LHCN-M2 (cell line): ENCODE measurements at regions not wholly inside any gene's neighbourhood (a gene's known extent, or its start where the extent isn't known, plus 50 kb on each side); places are given as distances from the start of the nearest gene placed in this dataset.

Experiments
- DNase-seq: peaks from one replicate; pipeline ENCODE4 v3.0.0-alpha.2; 2012; ENCODE audit warnings: low read depth

- no peak for DNase-seq
Measured at GRCh38 chr5:158164296-158165047, 305.5 kb upstream of the CLINT1 start.

DNA sequence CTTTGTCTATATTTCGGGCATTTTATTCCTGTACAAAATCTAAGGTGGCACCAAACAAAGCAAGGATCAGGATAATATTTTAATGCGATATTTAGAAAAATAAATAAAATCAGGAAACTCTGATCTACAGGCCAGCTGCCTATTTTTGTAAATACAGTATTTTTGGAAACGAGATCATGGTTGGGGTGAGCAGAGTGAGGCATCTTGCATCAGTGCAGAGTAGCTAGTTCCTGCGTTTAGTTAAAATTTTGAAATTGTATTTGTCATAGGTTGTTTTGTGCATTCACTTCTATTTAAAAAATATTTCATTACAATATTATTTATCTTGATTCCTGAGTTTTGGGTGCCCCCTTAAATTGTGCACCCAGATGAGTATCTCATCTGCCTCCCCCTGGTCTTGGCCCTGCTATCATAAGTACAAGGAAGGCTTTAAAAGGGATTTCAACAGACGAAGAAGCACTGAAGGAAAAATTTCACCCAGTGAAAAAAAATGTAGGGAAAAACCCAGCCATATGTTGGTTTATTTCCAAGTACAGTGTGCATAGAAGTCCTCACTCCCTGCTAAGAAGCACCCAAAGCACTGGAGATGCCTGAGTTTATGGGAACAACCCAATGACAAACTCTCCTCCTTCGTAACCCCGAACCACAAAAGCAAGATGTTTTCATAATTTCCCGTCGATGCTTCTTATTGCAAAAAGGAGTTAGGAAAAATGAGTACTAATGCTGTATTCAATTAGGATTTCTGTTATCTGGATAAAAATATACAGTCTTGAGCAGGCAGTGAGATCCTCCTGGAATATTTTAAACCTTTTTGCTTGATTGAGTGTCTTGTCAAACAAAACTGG, 304.7 kb upstream of the CLINT1 start:
- no peak for DNase-seq

- DNase-seq: no peak
Measured at GRCh38 chr5:158162479-158163034, 303.6 kb upstream of the CLINT1 start.

- DNase-seq: no peak
Measured at GRCh38 chr5:158162026-158162425, 303.1 kb upstream of the CLINT1 start.

DNA sequence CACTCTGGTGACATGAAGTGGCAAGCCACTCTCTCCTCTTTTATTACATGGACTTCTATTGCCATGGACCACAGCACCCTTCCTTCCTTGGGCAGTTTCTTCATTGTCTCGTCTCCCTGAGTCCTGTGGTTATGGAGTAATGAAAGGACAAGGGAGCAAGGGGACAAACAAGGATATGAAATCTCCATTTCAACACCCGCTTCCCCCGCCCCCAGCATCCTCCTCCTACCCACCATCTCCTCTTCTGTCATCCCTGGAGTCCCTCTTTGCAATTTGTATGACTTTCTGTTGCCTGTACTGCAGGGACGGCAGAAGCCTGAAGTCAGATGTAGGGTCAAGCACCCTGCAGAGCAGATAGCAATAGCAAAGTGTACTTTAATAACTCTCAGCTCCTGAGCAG, 300.7 kb upstream of the CLINT1 start:
- DNase-seq: no peak

DNA sequence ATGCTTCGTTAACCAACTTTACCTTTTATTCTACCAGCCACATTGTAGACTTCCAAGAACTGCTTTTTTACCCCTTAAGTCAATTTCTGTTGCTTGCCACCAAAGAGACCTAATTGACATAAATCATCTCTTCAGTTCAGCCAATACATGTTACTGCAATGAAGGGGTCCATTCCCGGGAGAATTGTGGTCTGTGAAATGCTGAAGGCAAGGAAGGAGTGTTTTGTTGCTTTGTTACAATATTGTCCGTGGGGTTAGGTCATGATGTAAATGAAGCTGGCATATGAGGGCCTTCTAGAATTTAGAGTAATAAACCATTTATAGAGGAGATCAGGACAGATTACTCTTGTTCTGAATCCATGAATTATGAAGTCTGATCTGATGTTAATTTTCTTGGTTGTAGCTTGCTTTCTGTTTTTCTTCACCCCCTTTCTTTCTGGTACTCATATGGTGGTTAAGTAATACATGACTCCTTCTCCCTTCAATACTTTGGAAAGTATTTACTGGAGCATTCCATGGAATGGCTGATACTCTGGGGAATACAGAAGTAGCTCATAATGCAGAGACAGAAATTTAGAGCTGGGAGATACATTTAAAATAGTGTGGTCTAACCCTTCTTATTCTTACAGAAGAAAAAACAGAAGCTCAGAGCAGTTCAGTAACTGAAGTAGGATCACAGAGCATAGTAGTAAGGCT, 297.0 kb upstream of the CLINT1 start:
- DNase-seq: no peak

- DNase-seq: no peak
Measured at GRCh38 chr5:158155067-158155466, 296.1 kb upstream of the CLINT1 start.

- peak; percentile 52 for DNase-seq
Measured at GRCh38 chr5:158154226-158155005, 295.5 kb upstream of the CLINT1 start.

- DNase-seq: no peak
Measured at GRCh38 chr5:158153508-158153907, 294.6 kb upstream of the CLINT1 start.

DNA sequence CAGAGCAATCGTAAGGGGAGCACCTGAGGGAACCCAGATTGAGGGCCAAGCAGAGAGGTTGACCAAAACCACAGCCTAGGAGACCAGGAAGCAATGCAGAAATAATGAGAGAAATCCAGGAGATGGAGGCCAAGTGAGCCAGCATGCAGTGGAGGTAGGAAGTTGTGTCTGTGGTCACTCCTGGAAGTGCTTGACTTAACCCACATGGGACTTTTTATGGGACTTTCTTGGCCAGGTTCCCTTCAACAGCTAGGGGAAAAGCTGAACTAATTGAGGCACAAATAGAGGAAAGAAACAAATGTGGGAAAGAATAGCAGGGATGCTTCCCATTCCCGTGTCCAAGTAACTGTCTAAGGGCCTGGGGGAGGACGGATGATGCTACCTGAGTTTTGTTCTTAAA, 293.2 kb upstream of the CLINT1 start:
- no peak for DNase-seq

GRCh38 chr5:158147227-158147626, 288.3 kb upstream of the CLINT1 start:
- no peak for DNase-seq

DNA sequence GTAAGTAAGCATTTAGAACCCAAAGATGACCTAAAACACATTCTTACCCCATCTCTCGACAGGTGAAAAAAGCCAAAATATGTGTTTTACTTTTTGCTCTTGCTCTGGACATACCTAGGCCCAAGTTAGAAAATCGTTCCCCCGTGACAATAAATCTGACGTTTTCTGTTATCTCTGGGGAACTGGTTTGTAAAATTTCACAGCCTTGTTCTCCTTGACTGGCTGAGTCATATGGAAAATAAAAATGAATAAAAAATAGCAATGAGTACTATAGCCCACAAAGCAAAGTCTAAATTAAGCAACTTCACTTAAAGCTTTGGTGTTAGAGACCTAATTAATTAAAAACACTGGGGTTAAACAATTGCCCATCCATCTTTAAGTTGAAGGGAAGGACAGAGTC, 286.9 kb upstream of the CLINT1 start:
- DNase-seq: no peak

DNA sequence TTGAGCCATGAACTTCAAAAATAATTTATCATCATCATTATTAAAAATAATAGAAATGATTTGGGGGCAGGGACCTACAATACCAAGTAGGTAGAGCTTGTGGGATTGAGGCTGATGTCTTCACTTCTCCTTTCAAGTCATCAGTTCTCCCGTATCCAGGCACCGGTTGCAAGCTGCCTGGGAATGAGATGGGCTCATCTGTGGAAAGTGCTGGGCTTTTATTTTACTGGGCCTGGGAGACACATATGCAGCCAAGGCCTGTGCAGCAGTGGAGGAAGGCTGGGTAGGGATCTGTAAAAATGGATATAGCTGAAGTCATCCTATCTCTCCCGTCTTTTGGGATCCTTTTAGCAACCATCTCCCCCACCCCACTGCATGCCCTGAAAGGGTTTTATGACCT, 284.1 kb upstream of the CLINT1 start:
- no peak for DNase-seq

DNA sequence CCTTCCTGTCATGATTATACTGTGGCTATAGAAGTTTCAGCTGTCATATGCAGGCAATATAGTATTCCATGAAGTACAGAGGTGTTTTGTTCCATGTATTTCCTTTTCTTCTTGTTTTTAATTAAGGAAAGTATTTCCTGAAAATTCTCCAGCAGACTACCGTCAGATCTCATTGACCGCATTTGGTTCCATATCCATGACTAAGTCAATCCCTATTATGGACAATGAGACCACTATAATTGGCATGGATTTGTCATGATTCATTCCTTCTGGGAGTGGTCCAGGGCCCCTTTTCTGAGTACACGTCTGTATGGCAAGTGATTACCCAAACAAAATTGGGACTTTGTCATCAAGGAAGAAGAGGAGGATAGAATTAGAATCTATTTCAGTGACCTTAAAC, 283.2 kb upstream of the CLINT1 start:
- DNase-seq: no peak

DNA sequence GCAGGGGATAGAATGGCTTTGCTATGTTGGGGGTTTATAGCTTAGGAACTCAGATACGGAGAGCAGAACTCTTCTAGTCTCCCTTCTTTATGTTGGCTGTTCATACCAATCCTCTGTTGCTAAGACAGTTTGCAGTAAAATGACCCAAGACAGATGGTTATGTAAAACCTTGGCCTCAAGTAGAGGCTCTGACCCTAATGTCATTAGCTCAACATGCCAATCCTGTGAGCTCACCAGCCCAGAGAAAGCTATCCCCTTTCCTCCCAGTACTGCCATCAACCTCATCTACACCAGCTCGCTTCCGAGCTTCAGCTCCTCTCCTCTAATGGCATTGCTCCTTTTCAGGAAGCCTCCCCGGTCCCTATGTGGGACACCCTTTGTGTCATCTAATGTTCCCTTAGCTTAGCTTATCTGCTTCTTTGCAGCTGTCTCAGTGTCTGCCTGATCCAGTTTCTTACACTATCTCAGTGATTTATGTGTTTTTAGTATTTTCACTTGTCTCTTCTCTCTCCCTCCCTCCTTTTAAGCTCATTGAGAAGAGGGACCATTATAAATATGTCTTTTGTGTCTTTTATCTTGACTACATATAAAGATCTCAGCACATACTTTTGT, 281.3 kb upstream of the CLINT1 start:
- peak; percentile 19 for DNase-seq

GRCh38 chr5:158139161-158139560, 280.2 kb upstream of the CLINT1 start:
- no peak for DNase-seq

- no peak for DNase-seq
Measured at GRCh38 chr5:158135682-158136179, 276.8 kb upstream of the CLINT1 start.

DNA sequence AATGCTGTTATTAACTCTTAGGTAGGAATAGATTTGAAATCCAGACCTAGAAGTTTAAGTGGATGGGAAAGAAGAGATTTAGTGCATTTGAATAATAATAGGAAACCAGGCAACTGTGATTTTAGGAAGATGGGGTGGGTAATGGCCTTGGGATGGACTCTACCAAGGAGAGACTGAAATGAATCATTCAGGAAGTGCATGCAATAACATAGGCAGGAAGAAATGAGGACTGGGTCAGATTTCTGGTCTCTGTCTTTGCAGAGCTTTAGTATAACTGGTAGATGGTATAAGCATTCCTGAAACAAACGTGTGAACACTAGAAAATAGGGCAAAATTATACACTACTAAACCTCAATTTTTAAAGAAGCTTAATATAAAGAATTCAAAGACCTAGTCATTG, 274.4 kb upstream of the CLINT1 start:
- no peak for DNase-seq

GRCh38 chr5:158127536-158127935, 268.6 kb upstream of the CLINT1 start:
- DNase-seq: no peak
